HepG2 (cell line): ENCODE measurements at regions not wholly inside any gene's neighbourhood (a gene's known extent, or its start where the extent isn't known, plus 50 kb on each side); places are given as distances from the start of the nearest gene placed in this dataset.
A peak's percentile ranks its signal among the peaks of the same experiment; 100 is the strongest.
"Not testable (repeated sequence)": the region's sequence is repeated elsewhere in the genome, so short reads cannot be mapped to it uniquely, and the experiment has no call there.

Experiments
- ATAC-seq: fragments of 200-7000 bp; cut with Tn5 transposase; 3 replicates; pipeline ENCODE4 v1.9.1; 2020; ENCODE audit warnings: mild to moderate bottlenecking, moderate library complexity
- BruUV-seq: library from RNA; stranded (reverse); fragments of 400-500 nt; replicated peaks from 2 replicates; lab custom pipeline; 2021; lab: Mats Ljungman, UMichigan
- CTCF ChIA-PET: fragments of 300-600 bp; formaldehyde crosslinking; extraction: SDS; loops from one replicate; lab custom pipeline; 2021; ENCODE audit warnings: low total read pairs, inconsistent platforms, low intra/inter-chr PET ratio; lab: Yijun Ruan, JAX
- POLR2A ChIA-PET: fragments of 350-600 bp; sonication (Branson Sonifier 250); formaldehyde crosslinking; loops from one replicate; lab custom pipeline; 2020; ENCODE audit warnings: antibody characterized with exemption, inconsistent platforms; lab: Yijun Ruan, JAX
- DNase-seq: peaks from one replicate; pipeline ENCODE4 v3.0.0-alpha.2; 2015; ENCODE audit warnings: low spot score
- FAIRE-seq: peaks from 3 replicates; lab custom pipeline; 2011; peaks lifted over from hg19 to GRCh38; lab: Jason Lieb, UNC
- H2AFZ ChIP-seq: one replicate; pipeline ENCODE4 v1.6.1; 2011; ENCODE audit warnings: low read length, inconsistent platforms
- H3K27ac ChIP-seq: fragments of 300-600 bp; 3 replicates; pipeline ENCODE4 v1.8.0; 2011; ENCODE audit warnings: mixed run types, mild to moderate bottlenecking, mixed read lengths, low read length, inconsistent platforms; ENCODE audit not compliant: insufficient read depth; ENCODE audit errors: extremely low read length
- H3K27me3 ChIP-seq, 2 experiments: fragments of 200-600 bp in 1 of 2; 2 replicates in 1 of 2; 3 replicates in 1 of 2; pipeline versions ENCODE4 v1.6.0 to v1.8.0; 2011; ENCODE audit warnings: low read length in 2 of 2, mild to moderate bottlenecking in 2 of 2, moderate library complexity in 2 of 2, inconsistent platforms in 1 of 2; ENCODE audit not compliant: insufficient read depth in 2 of 2, control insufficient read depth in 1 of 2
- H3K36me3 ChIP-seq, 2 experiments: fragments of 200-600 bp in 1 of 2; replicated peaks in 1 of 2; 2 replicates in 1 of 2; 3 replicates in 1 of 2; pipeline versions ENCODE4 v1.5.1 to v1.8.0; 2011; ENCODE audit warnings: low read length in 2 of 2, inconsistent platforms in 1 of 2; ENCODE audit not compliant: insufficient read depth in 2 of 2, control insufficient read depth in 1 of 2
- H3K4me1 ChIP-seq: 2 replicates; pipeline ENCODE4 v1.5.1; 2012; ENCODE audit warnings: low read length, inconsistent platforms; ENCODE audit not compliant: insufficient read depth
- H3K4me2 ChIP-seq: 2 replicates; pipeline ENCODE4 v1.6.0; 2011; ENCODE audit warnings: low read depth, low read length, inconsistent platforms
- H3K4me3 ChIP-seq, 3 experiments: fragments of 200-600 bp in 1 of 3; sonication (generic), shearing (Covaris generic) in 1 of 3; replicated peaks in 1 of 3; 2 replicates each; pipeline ENCODE4 v1.5.1; 2011 to 2016; ENCODE audit warnings: low read length in 3 of 3, inconsistent platforms in 2 of 3, low read depth in 2 of 3, mild to moderate bottlenecking in 2 of 3, control low read depth in 1 of 3, mixed read lengths in 1 of 3; ENCODE audit not compliant: insufficient read depth in 1 of 3
- H3K79me2 ChIP-seq: one replicate; pipeline ENCODE4 v1.6.1; 2011; ENCODE audit warnings: low read length, inconsistent platforms; ENCODE audit not compliant: insufficient read depth
- H3K9ac ChIP-seq: 2 replicates; pipeline ENCODE4 v1.6.0; 2011; ENCODE audit warnings: mild to moderate bottlenecking, low read depth, low read length, inconsistent platforms; ENCODE audit not compliant: insufficient read depth
- H3K9me3 ChIP-seq: 2 replicates; pipeline ENCODE4 v1.5.1; 2012; ENCODE audit warnings: mild to moderate bottlenecking, low read length
- H4K20me1 ChIP-seq: 2 replicates; pipeline ENCODE4 v1.6.0; 2011; ENCODE audit warnings: inconsistent platforms, mild to moderate bottlenecking, low read length, moderate library complexity; ENCODE audit not compliant: insufficient read depth
- ATAD3A ChIP-seq: sonication (generic); formaldehyde crosslinking; IDR thresholded peaks from 2 replicates; pipeline ENCODE4 v1.4.0; 2020; ENCODE audit warnings: missing genetic modification reagents
- ATM ChIP-seq: fragments of 450-650 bp; IDR thresholded peaks from 2 replicates; pipeline ENCODE4 v1.7.1; 2017; ENCODE audit warnings: mild to moderate bottlenecking, borderline replicate concordance
- PTBP1 ChIP-seq: fragments of 200-400 bp; formaldehyde crosslinking; IDR thresholded peaks from 2 replicates; pipeline ENCODE4 v1.6.1; 2018; ENCODE audit warnings: low read length, low read depth; ENCODE audit not compliant: poor library complexity, severe bottlenecking
- ZNF431 ChIP-seq: sonication (generic); formaldehyde crosslinking; IDR thresholded peaks from 2 replicates; pipeline ENCODE4 v1.9.0; 2022; ENCODE audit warnings: missing genetic modification reagents, low read depth, mild to moderate bottlenecking, borderline replicate concordance
- WGBS: methylation state at CpG from one replicate; pipeline ENCODE4 v1.1.6; 2017; ENCODE audit warnings: low lambda C conversion rate; 5-methylcytosine and 5-hydroxymethylcytosine counted together
- in situ Hi-C: cut with HindIII; loops from 2 replicates; pipeline ENCODE4 v1.10.0; 2017; ENCODE audit warnings: low pct_unique_long_range_greater_than_20kb; ENCODE audit not compliant: extremely low pct_ligation_motif_present
- intact Hi-C: fragments of 100-400 bp; cut with micrococcal nuclease; formaldehyde crosslinking; loops from one replicate; pipeline ENCODE4 v1.10.0; 2022; ENCODE audit not compliant: unreplicated experiment
- TF ChIP-seq, protein P1 (sequence below): sonication (generic); formaldehyde crosslinking; conservative IDR thresholded peaks from 2 replicates; pipeline ENCODE4 v1.8.0; 2022; ENCODE audit warnings: mild to moderate bottlenecking, moderate library complexity, missing genetic modification reagents

DNA sequence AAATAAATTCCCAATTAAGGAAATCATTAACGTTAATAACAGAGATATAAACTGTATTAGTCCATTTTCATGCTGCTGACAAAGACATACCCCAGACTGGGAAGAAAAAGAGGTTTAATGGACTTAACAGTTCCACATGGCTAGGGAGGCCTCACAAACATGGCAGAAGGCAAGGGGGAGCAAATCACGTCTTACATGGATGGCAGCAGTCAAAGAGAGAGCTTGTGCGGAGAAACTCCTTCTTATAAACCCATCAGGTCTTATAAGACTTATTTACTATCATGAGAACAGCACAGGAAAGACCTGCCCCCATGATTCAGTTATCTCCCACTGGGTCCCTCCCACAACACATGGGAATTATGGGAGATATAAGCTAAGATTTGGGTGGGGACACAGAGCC is 161.3 kb downstream of the LNPK start:
- H3K9me3 ChIP-seq, H3K36me3 ChIP-seq, DNase-seq, in situ Hi-C loops, H4K20me1 ChIP-seq, H3K4me1 ChIP-seq, BruUV-seq, H3K79me2 ChIP-seq, FAIRE-seq, H3K4me2 ChIP-seq, H3K4me3 ChIP-seq, H3K27me3 ChIP-seq, H3K27ac ChIP-seq, POLR2A ChIA-PET, intact Hi-C loops, CTCF ChIA-PET, H2AFZ ChIP-seq, H3K9ac ChIP-seq, ATAC-seq: not testable (repeated sequence)
- peak; percentile 91; the same call in 1 of the 2 replicates for TF ChIP-seq ZNF431 (CRISPR knock-in tag)
- WGBS, result 5% methylated on average over 3 of the region's 3 CpGs

- FAIRE-seq (no peak), DNase-seq (no peak), ATAC-seq (no peak)
- Histone ChIP-seq H3K27ac (no peak overlapping the region), H3K79me2 (no peaks in the 10 kb centered on the region), H3K4me1 (no peaks in the 10 kb centered on the region), H3K9ac (no peak overlapping the region), H3K36me3 (no peaks in the 10 kb centered on the region), H3K27me3 (0 out of 5 replicates have a peak, but pooled peaks cover 0 to 5% of the 10 kb centered on the region in 2 experiments), H3K4me3 (no peak overlapping the region; a peak in 1 of 6 replicates), H3K9me3 (peaks cover 5% of the 10 kb centered on the region; the same call in 1 of the 2 replicates), H3K4me2 (no peak overlapping the region), H4K20me1 (no peaks in the 10 kb centered on the region), H2AFZ (no peak overlapping the region)
- CTCF ChIA-PET, result no interaction called here
- BruUV-seq, result no TSS peak
- TF ChIP-seq, protein P1, sequence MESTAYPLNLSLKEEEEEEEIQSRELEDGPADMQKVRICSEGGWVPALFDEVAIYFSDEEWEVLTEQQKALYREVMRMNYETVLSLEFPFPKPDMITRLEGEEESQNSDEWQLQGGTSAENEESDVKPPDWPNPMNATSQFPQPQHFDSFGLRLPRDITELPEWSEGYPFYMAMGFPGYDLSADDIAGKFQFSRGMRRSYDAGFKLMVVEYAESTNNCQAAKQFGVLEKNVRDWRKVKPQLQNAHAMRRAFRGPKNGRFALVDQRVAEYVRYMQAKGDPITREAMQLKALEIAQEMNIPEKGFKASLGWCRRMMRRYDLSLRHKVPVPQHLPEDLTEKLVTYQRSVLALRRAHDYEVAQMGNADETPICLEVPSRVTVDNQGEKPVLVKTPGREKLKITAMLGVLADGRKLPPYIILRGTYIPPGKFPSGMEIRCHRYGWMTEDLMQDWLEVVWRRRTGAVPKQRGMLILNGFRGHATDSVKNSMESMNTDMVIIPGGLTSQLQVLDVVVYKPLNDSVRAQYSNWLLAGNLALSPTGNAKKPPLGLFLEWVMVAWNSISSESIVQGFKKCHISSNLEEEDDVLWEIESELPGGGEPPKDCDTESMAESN (CRISPR knock-in tag), result no peak
- no peak for TF ChIP-seq ATM
- TF ChIP-seq ATAD3A (CRISPR knock-in tag), result no peak
- no peak for TF ChIP-seq PTBP1
- in situ Hi-C loops, result no loop called here
- 12% methylated on average over 1 of the region's 1 CpG for WGBS
- POLR2A ChIA-PET, result no interaction called here
- intact Hi-C loops, result no loop called here
These were observed 161.8 kb downstream of the LNPK start for GRCh38 chr2:175840256-175840655.
